ENCODE measurements at regions not wholly inside any gene's neighbourhood (a gene's known extent, or its start where the extent isn't known, plus 50 kb on each side); places are given as distances from the start of the nearest gene placed in this dataset.

GRCh38 chr4:59086410-59086809 is 1976.2 kb upstream of the IGFBP7 start:
- DNase-seq (ENCODE audit: low spot score): no peak

- peak; percentile 1 for DNase-seq (ENCODE audit: low spot score)
Observed at GRCh38 chr4:59091146-59092142, 1981.3 kb upstream of the IGFBP7 start.

- no peak for DNase-seq (ENCODE audit: low spot score)
Observed at GRCh38 chr4:59094505-59094904, 1984.3 kb upstream of the IGFBP7 start.

GRCh38 chr4:59102311-59102710 is 1992.1 kb upstream of the IGFBP7 start:
- no peak for DNase-seq (ENCODE audit: low spot score)

- no peak for DNase-seq (ENCODE audit: low spot score)
Observed at GRCh38 chr4:59120287-59120814, 2010.2 kb upstream of the IGFBP7 start.

- DNase-seq (ENCODE audit: low spot score): no peak
Observed at GRCh38 chr4:59122626-59123025, 2012.4 kb upstream of the IGFBP7 start.

- no peak for DNase-seq (ENCODE audit: low spot score)
Observed at GRCh38 chr4:59126159-59126558, 2016.0 kb upstream of the IGFBP7 start.

- DNase-seq (ENCODE audit: low spot score): no peak
Observed at GRCh38 chr4:59127006-59127405, 2016.8 kb upstream of the IGFBP7 start.

- DNase-seq (ENCODE audit: low spot score): no peak
Observed at GRCh38 chr4:59127743-59128142, 2017.6 kb upstream of the IGFBP7 start.

- DNase-seq (ENCODE audit: low spot score): no peak
Observed at GRCh38 chr4:59135248-59135985, 2025.2 kb upstream of the IGFBP7 start.

GRCh38 chr4:59161249-59161648 is 2038.9 kb upstream of the ADGRL3 start:
- no peak for DNase-seq (ENCODE audit: low spot score)

- no peak for DNase-seq (ENCODE audit: low spot score)
Observed at GRCh38 chr4:59175617-59176016, 2024.5 kb upstream of the ADGRL3 start.

GRCh38 chr4:59179372-59179771 is 2020.8 kb upstream of the ADGRL3 start:
- no peak for DNase-seq (ENCODE audit: low spot score)

- DNase-seq (ENCODE audit: low spot score): no peak
Observed at GRCh38 chr4:59180161-59180560, 2020.0 kb upstream of the ADGRL3 start.

GRCh38 chr4:59180969-59181368 is 2019.2 kb upstream of the ADGRL3 start:
- no peak for DNase-seq (ENCODE audit: low spot score)

- no peak for DNase-seq (ENCODE audit: low spot score)
Observed at GRCh38 chr4:59195839-59196238, 2004.3 kb upstream of the ADGRL3 start.

GRCh38 chr4:59200992-59201391 is 1999.1 kb upstream of the ADGRL3 start:
- DNase-seq (ENCODE audit: low spot score): no peak

- DNase-seq (ENCODE audit: low spot score): no peak
Observed at GRCh38 chr4:59217910-59218631, 1982.1 kb upstream of the ADGRL3 start.

GRCh38 chr4:59222221-59222620 is 1977.9 kb upstream of the ADGRL3 start:
- DNase-seq (ENCODE audit: low spot score): no peak

- DNase-seq (ENCODE audit: low spot score): no peak
Observed at GRCh38 chr4:59223292-59223941, 1976.7 kb upstream of the ADGRL3 start.

GRCh38 chr4:59238212-59238611 is 1961.9 kb upstream of the ADGRL3 start:
- DNase-seq (ENCODE audit: low spot score): no peak

GRCh38 chr4:59240011-59240410 is 1960.1 kb upstream of the ADGRL3 start:
- no peak for DNase-seq (ENCODE audit: low spot score)

Measured in SW480 (cell line).